Left forelimb (tissue), 1 donor: ENCODE measurements at regions not wholly inside any gene's neighbourhood (a gene's known extent, or its start where the extent isn't known, plus 50 kb on each side); places are given as distances from the start of the nearest gene placed in this dataset.

Source experiments
- DNase-seq: peaks from one replicate; pipeline ENCODE4 v3.0.0-alpha.2; 2018; ENCODE audit warnings: low spot score

DNA sequence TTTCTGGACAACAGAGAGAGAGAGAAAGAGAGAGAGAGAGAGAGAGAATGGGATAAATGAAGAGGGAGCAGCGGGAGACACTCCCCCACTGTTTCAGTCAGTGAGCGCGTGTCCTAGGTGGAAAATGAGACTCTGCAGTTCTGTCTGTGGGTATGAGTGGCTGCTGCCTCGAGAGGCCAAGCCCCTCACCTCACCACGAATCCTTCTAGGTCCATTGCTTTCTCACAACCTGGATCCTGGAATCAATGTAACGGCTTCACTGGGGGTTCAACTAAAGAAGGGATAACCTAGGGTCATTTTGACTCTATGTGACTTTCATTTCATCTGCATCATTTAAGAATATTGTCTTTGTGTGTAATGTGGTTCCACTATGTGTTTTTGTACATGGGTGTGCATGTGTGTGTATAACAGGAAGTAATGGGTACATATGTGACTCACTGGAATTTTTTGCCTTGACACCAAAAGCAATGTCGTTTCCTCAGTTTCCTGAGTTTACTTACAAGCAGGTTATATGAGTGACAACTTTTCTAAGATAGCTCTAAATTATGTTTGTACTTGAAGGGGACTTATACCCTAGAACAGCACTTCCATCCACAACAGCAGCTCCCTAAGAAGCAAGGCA is 221.4 kb upstream of the TRIB2 start:
- no peak for DNase-seq

DNA sequence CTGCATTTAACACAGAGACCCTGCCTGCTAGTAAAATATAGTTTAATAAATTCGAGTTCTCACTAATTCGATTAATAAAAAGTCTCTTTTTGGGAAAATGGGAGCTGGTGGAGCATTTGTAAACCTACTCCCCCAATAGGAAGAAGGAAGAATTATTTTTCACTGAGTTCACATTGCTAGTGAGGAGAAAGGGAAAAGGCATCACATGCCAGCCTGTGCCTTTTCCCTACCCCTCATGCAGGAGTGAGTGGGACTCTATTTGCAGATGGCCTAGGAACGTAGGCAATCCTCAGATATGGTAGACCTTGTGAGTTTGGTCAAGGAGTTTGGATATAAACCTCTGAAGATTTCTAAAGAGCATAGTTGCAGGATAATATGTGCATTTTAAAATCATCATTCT is 218.4 kb upstream of the TRIB2 start:
- DNase-seq, result no peak

DNA sequence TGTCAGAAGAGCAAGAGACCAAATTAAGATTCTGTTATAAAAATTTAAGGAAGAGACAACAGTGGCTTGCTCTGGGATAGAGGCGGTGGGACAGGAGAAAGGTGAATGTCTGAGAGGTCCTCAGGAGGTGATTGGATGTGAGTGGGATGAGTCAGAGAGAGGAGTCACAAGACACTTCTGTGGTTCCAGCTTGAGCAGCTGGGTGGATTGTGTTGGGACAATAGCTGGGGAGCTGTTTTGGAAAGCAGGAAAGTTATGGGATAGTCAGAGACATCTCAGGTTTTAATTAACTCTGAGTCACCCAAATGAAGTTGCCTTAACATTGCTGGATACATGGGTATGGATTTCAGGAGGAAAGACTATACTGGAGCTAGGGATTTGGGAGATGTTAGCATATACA is 218.0 kb upstream of the TRIB2 start:
- DNase-seq, result no peak

DNA sequence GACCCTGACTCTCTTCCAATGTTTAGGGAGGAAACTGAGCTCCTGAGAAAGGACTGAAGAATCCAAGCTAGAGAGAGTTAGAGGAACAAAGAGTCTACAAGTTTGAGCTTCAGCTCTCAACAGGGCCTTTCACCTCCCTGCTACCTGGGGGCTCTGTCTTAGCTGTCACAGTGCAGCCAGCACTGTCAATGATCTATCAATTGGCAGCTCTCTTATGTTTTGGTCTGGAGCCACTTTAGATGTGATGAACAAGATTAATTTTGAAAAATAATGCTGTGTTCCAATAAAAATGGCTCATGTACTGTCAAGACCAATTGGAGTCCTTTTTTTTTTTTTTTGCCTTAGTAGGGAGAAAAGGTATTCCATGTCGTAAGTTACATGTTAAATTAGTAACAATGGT is 215.8 kb upstream of the TRIB2 start:
- no peak for DNase-seq

DNA sequence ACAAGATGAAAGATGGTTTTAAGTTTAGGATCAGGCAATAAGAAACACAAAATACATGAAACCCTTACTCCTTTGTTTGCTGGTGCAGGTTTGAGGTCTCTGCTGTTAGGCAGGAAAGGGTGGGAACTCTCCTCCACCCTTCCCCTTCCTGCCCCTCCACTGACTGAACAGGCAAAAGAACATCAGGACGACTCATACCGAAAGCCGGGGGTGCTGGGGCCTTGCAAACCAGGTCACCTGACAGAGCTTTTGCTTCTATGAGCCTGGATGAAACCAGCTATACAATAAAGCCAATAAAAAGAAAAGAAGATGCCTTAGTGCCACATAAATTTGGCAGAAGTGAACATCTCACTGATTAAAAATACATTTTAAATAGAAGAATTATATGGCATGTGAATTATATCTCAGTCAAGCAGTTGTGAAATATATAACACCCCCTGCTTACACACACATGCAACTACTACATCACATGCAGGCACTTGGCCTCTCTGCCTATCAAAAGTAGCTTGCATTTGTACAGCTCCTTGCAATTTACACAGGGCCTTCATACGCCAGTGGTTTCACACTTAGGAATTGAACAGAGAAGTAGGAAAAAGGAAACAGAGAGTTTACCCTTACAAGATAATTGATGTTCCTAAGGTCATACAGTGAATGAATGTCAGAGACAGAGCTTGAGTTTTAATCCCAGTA is 215.1 kb upstream of the TRIB2 start:
- no peak for DNase-seq

DNA sequence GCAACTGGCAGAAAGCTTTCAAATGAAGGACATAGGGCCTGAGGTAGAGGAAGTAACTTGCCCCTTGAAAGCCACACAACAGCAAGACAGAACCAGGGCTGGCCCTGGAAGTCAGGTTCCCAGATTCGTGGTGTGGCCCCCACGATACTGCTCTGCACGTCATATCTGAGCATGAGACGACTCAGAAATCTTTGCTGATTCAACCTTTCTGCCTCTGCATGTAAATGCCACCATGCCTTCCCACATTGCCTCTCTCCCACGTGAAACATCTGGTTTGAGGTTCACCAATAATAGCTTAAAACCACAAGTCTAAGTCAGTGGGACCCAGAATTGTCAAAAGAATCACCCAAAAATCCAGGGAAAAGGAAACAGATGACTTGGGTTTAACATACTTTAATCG is 214.0 kb upstream of the TRIB2 start:
- no peak for DNase-seq

DNA sequence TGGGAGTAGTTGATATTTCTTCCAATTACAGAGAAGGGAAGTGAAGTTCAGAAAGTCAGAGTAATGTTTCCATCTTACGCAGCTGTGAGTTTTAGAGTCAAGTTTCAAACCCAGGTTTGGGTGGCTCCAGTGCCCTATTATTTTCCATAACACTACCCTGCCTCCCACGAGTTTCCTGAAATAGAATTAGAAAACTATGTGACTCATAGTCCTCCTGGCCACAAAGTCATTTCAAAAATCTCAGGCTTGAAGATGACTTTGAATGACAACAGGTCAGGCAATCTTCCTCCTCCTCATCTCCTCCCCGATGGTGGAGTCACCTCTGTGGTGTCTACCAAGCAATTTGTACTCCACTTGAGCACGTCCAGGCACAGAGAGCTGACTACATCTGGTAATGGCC is 212.3 kb upstream of the TRIB2 start:
- DNase-seq, result no peak

DNA sequence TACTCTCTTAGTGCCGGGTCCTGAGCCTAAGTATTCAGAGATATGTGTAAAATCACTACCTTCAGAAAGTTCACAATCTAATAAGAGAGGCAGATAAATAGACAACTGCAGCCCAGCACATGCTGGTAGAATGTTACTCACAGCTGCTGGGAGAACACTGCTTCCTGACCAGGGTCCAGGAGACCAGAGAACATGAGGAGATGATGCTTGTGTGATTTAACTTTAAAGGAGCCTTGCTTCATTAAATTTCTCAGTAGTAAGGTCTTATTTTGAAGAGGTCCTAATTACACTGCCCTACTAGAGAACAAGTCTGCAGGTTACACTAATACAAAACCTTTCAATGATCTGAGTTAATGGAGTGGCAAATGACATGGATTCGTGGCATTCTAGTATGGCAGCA is 209.9 kb upstream of the TRIB2 start:
- DNase-seq, result no peak

DNA sequence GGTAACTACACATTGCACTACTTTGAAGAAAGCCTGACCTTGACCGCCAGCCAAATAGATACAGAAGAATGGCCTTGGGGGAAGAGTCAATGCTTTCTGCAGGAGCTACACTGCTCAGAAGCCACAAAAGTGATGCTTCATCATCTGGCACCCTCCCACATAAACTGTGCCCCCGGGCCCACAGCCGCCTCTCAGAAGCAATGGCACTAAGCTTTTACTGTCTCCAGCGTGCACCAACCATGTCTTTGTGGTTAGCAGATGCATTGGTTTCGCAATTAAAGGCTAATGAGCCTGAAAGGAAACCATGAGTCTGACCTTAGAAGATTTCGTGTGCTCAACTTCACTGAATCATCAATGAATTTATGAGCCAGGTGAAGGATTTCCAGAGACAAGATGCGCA is 209.4 kb upstream of the TRIB2 start:
- DNase-seq, result no peak

DNA sequence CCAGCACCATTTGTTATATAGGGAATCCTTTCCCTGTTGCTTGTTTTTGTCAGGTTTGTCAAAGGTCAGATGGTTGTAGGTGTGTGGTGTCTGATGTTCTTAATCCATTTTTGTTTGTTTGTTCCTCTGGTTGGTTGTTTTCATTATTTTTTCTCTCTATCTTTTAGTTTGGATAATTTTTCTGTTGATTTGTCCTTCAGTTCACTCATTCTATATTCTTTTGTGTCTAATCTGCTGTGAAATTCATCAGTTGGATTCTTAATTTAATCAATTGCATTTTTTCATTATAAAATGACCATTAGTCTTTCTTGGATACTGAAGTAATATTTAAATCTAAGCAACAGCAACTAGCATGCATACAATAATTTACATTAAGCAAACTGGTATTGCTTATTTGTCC is 206.7 kb upstream of the TRIB2 start:
- no peak for DNase-seq

DNA sequence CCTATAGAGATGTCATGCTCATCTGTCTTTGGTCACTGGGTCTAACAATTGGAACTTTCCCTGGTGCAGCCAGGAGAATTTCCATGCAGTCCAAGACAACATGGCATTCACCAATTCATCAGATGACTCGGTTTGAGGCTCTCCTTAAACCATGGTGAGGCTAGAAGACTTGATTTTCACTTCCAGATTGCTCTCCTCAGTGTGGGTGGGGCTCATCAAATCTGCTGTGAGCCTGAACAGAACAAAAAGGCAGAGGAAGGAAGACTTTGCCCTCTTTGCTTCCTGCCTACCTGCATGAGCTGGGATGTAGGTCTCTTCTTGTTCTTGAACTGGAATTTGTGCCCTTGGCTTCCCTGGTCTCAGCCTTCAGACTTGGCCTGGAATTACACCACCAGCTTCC is 203.4 kb upstream of the TRIB2 start:
- DNase-seq, result no peak

DNA sequence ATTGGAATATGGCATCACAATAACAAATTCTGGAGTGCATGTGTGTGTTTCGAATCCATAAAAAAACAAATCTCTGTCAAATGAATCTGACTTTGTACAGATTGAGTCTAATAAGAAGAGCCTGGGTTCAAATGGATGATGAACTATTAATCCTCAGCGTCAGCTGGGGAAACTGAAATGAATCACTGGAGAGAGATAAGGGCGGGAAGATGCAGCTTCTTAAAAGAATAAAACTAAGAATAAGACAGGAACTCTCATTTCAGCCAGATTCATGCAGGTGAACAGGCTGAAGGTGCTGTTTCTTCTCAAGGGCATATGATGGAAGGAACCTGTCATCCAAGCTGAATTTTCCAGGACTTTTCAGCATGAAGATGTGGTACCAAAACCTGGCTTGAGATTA is 202.6 kb upstream of the TRIB2 start:
- no peak for DNase-seq

DNA sequence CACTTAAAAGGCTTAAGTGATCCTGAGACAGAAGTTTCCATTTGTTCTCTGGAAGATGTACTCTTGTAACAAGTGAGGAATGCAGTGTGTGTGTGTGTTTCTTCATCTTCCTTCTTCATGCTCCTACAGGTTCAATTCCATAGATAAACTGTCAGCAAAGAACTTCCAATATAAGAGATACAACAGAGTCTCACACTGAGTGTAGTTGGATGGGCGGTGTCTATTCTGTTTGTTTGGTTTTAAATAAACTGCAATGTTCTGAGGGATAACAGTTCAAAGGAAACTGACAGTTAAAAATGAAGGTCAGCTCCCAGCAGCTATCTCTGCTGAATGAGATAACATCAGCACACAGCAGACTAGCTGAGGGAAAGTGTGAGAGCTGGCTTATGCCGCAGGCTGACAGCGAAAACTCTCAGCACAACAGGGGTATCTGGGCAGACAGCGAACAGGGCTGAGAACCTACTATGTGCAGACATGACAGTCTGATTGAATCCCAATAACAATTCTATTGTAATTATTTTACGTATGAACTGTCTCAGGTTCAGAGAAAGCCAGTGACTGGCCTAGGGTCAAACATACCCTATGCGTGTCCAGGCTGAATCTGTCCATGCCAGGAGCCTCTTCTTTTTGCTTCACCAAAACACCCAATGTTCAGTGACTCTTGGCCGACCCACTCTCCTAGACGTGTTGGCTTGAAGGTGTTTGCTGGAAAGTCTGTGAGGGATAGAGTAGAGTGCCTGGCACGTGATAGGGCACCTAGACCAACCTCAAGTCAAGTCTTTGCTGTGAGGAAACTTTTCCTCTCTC is 201.9 kb upstream of the TRIB2 start:
- DNase-seq, result no peak

DNA sequence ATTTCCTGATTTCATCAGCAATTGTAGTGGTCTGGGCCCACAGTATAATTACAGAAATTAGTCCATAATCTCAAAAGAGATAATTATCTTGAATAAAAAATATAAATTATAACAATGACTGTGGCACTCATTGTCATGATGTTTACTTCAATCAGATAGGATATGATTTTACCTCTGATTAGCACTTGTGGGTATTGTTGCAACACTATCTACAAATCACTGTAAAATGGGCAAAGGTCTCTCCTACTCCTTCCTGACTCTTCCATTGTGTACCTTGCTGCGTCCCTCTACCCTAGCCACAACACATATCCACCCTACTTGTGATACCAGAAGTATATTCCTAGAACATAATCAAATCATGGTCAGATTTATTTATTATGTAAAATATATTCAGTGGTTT is 200.9 kb upstream of the TRIB2 start:
- no peak for DNase-seq

DNA sequence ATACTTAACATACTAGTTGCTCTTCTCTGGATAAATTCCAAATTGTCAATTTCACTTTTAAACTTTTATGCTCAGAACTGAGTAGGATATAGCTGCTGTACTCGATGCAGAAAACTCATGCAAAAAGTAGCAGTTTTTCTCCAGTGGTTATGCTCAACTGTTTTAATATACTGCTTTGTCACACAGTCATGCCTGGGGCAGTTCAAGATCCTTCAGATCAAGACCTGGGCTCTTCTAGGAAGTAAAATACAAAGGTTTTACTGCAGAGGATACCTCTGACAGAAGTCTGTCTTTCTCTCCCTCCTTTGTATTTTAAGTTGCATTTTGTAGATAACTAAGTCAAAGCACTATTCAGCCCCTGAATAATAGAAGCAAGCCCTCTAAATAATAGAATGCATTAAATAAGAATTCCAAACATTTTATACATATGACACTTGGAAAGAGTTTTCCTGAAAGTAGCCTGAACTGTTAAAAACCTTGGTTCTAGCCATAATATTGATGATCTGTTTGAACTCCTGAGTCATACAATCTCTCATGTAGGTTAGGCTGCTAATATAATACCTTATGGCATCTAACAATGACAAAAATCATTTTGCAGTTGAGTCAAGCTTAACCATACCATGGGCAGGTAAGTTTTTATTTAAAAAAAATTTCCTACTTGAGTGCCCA is 183.3 kb upstream of the TRIB2 start:
- no peak for DNase-seq

DNA sequence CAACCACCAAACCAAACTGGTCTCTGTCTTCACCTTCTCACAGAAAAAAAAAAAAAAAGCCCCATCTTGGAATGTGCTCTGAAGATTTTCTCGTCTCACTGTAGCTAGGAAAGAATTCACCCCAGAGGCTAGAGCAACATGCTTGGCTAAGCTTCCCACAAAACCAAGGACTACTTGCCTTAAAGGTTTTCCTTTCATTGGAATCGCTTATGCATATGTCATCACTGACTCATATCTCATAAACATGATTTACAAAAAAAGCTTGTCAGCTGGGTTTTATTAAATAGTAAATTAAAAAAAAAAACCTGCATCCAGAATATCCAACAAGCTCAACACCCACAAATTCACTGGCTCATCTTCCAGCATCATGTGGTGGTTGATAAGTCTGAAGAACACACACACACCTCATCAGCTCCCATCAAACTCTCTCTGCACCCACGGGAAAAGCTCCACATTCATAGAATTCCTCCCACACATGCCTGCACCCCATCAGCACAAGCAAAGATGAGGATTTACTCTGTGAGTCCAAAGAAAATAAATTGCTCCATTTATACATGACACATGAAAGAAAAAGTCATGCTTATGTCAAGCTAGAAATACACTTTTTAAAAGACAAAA is 182.0 kb upstream of the TRIB2 start:
- DNase-seq, result no peak

DNA sequence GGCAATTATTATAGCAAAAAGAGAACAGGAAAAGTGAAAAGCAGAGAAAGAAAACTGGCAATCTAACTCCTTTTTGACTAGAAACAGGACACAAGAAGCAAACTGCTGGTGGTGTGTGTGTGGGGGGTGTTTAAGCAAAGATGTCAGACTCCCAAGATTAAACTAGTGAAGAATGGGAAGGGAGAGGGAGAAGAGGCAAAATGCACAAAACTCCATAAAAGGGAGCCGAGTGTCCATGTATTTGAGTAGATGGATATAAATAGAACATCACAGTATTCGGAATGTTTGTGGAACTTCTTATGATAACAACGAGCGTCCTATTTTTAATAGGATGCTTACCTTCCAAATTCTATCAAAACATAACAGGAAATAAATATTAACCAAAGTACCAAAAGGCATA is 179.8 kb upstream of the TRIB2 start:
- no peak for DNase-seq

DNA sequence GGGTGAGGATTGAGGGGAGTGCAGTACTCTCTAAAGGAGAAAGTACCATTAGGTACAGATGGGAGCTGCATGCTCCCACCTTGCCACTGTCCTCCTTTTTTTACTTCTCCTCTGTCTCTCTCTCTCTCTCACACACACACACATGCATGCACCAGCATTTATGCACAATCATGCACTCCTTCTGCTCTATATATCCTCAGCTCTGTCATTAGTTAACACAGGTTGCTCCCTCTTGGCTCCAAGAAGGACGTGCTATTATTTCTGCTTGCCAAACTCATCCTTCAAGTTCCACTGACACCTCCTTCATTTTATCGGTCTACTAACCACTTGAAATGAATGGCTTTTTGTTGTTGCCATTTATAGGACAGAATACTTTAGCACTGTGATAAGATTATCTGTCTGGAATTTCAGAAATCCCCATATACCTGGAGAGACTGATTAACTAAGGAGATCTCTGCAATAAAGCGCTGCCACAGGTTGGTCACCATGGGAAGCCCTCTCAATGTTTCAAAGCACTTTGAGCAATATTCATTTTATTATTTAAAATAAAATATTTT is 178.5 kb upstream of the TRIB2 start:
- no peak for DNase-seq

DNA sequence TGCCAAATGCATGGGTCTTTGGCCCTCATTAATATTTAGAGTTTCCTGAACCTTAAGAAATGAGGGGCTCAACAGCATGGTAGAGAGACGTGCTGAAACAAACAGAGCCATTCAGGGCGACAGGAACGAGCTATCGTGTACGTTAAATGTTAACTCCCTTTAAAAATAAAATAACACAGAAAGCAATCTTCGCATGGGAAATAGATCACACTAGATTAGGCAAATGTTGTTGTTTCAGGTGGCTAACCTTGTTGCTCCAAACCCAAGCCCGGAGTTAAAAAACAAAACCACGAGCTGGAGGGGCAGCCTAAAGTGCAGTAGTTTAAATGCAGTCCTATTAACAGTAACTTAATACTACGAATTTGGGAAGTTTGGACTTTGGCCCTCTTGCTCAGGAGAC is 177.4 kb upstream of the TRIB2 start:
- DNase-seq, result no peak

DNA sequence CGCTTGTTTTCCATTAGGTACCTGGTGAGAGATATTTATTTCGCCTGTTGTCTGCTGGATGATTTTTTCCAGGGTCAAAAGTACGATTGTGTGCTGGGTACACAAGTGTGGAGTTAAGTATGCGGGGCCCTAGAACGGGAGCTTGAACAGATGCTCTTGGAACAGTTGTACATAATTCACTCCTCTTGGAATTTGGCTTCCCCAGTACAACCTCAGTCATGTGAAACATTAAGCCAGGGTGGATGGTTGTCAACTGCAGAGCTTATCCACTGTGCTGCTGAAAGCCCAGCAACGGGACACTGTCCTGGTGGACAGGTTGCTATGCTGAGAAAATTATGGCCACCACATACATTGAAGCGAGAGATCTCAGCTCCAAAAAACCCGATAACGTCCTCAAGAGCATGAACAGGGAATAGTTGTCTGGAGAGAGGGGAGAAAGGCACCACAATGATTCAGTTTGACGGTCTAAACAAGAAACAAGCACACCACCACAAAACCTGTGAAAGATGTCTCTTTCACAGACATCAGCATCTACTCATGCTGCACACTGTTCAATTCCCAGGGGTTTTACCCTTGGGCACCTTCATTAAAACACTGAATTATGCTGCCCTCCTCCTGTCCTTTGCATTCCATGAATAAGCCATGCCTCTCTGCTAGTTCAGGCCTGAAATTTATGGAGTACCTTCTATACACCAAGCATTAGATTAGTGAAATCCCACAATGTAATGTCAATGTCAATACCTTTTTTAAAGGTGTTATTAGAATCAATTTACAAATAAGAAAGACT is 176.8 kb upstream of the TRIB2 start:
- DNase-seq, result no peak
